ENCODE measurements at regions not wholly inside any gene's neighbourhood (a gene's known extent, or its start where the extent isn't known, plus 50 kb on each side); places are given as distances from the start of the nearest gene placed in this dataset.

DNA sequence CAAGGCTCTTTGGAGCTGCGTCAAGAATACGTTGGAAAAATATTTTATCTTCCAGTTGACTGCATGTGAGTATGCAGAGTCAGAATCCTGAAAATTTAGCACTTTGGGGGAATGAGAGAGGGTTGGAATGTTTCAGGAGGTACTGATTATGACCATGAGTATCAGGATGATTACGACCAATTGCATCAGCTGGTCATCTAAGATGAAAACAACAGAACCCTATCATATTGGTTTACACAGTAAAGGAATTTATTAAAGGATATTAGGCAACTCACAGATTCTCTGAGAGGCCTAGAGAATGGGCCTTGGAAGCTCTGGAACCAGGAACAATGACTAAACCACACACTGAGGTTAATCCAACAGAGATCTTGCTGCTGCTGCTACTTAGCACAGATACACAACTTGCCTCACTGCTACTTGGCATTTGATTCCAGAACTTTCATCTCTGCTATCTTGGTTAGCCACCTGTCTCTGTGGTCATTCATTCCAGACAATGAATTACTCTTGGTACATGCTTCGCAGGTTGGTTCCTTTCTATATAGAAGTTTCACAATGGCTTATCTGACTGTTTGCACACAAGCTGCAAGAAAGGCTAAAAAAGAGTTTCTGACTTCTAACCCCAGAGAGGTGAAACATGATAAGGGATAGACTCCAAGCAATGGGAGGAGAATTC lies 68.0 kb upstream of the CTTNBP2 start:
- no peak for DNase-seq
- Histone ChIP-seq H3K9me3 (peaks cover 0 to 5% of the 10 kb centered on the region in 2 donors), H3K4me1 (no peaks in the 10 kb centered on the region), H3K27ac (no peak overlapping the region), H3K36me3 (no peaks in the 10 kb centered on the region), H3K4me3 (no peak overlapping the region), H3K27me3 (no peaks in the 10 kb centered on the region)
- in situ Hi-C loops (cut with MboI; ENCODE audit: low pct_ligation_motif_present in 1 of 4, low pct_unique_long_range_greater_than_20kb in 1 of 4, low sequenced_read_pairs in 3 of 4) = no loop called here
- WGBS, 2 donors (ENCODE audit: low coverage in 1 of 2) = 72 to 89% methylated on average over 3 to 4 of the region's 4 CpGs
- TF ChIP-seq POLR2AphosphoS5 (IDR thresholded peaks at IDR 0.05) (no peak), POLR2A (IDR thresholded peaks at IDR 0.05) (no peak), EP300 (IDR thresholded peaks at IDR 0.05; ENCODE audit: low read depth) (no peak)
- TF ChIP-seq, protein P1, sequence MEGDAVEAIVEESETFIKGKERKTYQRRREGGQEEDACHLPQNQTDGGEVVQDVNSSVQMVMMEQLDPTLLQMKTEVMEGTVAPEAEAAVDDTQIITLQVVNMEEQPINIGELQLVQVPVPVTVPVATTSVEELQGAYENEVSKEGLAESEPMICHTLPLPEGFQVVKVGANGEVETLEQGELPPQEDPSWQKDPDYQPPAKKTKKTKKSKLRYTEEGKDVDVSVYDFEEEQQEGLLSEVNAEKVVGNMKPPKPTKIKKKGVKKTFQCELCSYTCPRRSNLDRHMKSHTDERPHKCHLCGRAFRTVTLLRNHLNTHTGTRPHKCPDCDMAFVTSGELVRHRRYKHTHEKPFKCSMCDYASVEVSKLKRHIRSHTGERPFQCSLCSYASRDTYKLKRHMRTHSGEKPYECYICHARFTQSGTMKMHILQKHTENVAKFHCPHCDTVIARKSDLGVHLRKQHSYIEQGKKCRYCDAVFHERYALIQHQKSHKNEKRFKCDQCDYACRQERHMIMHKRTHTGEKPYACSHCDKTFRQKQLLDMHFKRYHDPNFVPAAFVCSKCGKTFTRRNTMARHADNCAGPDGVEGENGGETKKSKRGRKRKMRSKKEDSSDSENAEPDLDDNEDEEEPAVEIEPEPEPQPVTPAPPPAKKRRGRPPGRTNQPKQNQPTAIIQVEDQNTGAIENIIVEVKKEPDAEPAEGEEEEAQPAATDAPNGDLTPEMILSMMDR (IDR thresholded peaks at IDR 0.05) = no peak
- intact Hi-C loops (cut with DNase I; ENCODE audit: low total_unique reads) = no loop called here

DNA sequence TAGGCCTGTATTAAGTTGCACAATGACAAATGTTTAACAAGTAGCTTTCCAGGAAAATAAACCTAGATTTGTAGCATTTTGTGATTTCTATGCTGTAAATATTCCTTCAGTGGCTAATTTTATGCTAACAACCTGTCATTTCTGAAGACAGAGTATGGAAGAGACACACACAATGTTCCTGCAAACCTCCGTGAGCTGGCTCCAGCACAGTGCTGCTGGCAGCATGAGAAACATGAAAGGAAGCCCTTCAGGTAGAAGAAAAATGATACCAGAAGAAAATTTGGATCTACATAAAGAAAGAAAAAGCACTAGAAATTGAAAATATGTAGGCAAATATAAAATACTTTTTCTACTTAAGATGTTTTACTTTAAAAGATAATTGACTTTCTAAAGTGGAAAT lies 69.5 kb upstream of the CTTNBP2 start:
- DNase-seq = no peak
- no peaks in the 10 kb centered on the region for H3K36me3 ChIP-seq
- intact Hi-C loops (cut with DNase I; ENCODE audit: low total_unique reads) (no loop called here), in situ Hi-C loops (cut with MboI; ENCODE audit: low pct_ligation_motif_present in 1 of 4, low pct_unique_long_range_greater_than_20kb in 1 of 4, low sequenced_read_pairs in 3 of 4) (no loop called here)
- WGBS, 2 donors (ENCODE audit: low coverage in 1 of 2) = 67 to 78% methylated on average over 1 of the region's 1 CpG
- H3K4me3 ChIP-seq = no peak overlapping the region
- TF ChIP-seq EP300 (IDR thresholded peaks at IDR 0.05; ENCODE audit: low read depth) = no peak
- TF ChIP-seq POLR2AphosphoS5 (IDR thresholded peaks at IDR 0.05) = no peak
- no peak for TF ChIP-seq POLR2A (IDR thresholded peaks at IDR 0.05)
- TF ChIP-seq, protein P1 (IDR thresholded peaks at IDR 0.05) = no peak
- no peak overlapping the region for H3K27ac ChIP-seq
- no peaks in the 10 kb centered on the region for H3K4me1 ChIP-seq
- peaks cover 0 to 5% of the 10 kb centered on the region in 2 donors for H3K9me3 ChIP-seq
- H3K27me3 ChIP-seq = no peaks in the 10 kb centered on the region

DNA sequence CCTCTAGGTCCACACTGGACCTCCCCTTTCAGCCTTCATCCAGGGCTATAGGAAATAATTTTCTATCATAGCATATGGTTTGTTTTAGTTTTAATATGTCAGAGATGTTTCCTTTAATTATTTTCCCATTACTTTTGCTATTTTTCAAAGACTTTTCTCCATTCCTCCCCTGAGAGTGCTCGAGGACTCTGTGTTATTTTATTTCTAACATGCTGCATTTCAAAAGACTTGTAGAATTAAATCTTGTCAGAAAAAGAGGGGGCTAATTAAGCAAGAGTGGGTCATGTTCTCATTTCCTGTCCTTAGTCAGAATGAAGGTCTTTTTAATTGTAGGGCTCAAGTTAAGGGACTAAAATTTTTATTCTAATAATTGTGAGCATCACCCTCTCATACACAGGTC lies 71.6 kb upstream of the CTTNBP2 start:
- no peak overlapping the region for H3K27ac ChIP-seq
- WGBS, 2 donors (ENCODE audit: low coverage in 1 of 2) = 59 to 71% methylated on average over 1 of the region's 1 CpG
- H3K9me3 ChIP-seq = peaks cover 0 to 5% of the 10 kb centered on the region in 2 donors
- in situ Hi-C loops (cut with MboI; ENCODE audit: low pct_ligation_motif_present in 1 of 4, low pct_unique_long_range_greater_than_20kb in 1 of 4, low sequenced_read_pairs in 3 of 4) (no loop called here), intact Hi-C loops (cut with DNase I; ENCODE audit: low total_unique reads) (no loop called here)
- H3K4me1 ChIP-seq = no peaks in the 10 kb centered on the region
- no peaks in the 10 kb centered on the region for H3K36me3 ChIP-seq
- TF ChIP-seq POLR2AphosphoS5 (IDR thresholded peaks at IDR 0.05) (no peak), EP300 (IDR thresholded peaks at IDR 0.05; ENCODE audit: low read depth) (no peak), POLR2A (IDR thresholded peaks at IDR 0.05) (no peak)
- TF ChIP-seq, protein P1 (IDR thresholded peaks at IDR 0.05) = no peak
- H3K4me3 ChIP-seq = no peak overlapping the region
- no peaks in the 10 kb centered on the region for H3K27me3 ChIP-seq
- no peak for DNase-seq

DNA sequence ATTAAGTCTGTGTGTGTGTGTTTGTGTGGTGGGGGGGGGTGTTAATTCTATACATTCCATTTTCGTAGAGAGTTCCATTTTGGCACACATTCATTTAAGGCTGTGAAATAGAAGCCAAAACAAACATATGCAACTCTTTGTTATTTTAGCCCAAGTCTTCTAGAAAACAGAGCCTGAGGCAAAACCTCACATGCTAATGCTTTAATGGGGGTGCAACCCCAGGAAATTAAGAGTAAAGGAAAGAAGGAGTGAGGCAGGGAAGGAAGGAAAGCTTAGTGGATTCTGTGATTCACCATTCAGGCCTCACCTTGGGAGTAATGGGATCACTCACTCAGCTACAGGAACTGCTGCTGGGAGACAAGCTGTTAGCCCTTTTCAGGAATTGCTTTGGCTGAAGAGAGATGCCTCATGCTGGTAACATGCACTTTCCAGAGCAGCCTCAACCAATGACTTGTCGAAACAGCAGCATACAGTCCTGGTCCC lies 73.0 kb upstream of the CTTNBP2 start:
- Histone ChIP-seq H3K27me3 (no peaks in the 10 kb centered on the region), H3K36me3 (no peaks in the 10 kb centered on the region), H3K4me1 (peaks cover 0 to 4% (median 2%) of the 10 kb centered on the region in 4 donors), H3K27ac (no peak overlapping the region), H3K9me3 (peaks cover 0 to 5% of the 10 kb centered on the region in 2 donors), H3K4me3 (no peak overlapping the region)
- in situ Hi-C loops (cut with MboI; ENCODE audit: low pct_ligation_motif_present in 1 of 4, low pct_unique_long_range_greater_than_20kb in 1 of 4, low sequenced_read_pairs in 3 of 4) (no loop called here), intact Hi-C loops (cut with DNase I; ENCODE audit: low total_unique reads) (no loop called here)
- no peak for DNase-seq
- no peak for TF ChIP-seq POLR2A (IDR thresholded peaks at IDR 0.05)
- TF ChIP-seq, protein P1 (IDR thresholded peaks at IDR 0.05) = no peak
- TF ChIP-seq EP300 (IDR thresholded peaks at IDR 0.05; ENCODE audit: low read depth) = no peak
- 38 to 65% methylated on average over 2 of the region's 2 CpGs for WGBS, 2 donors (ENCODE audit: low coverage in 1 of 2)
